Mammary epithelial cell (primary cell): ENCODE measurements at regions not wholly inside any gene's neighbourhood (a gene's known extent, or its start where the extent isn't known, plus 50 kb on each side); places are given as distances from the start of the nearest gene placed in this dataset.

ENCODE experiments used
- EZH2 ChIP-seq: IDR thresholded peaks from 2 replicates; pipeline ENCODE4 v1.6.1; 2012; ENCODE audit warnings: low read length, inconsistent platforms, borderline replicate concordance
- TF ChIP-seq, protein P1 (sequence below), 2 donors: IDR thresholded peaks in 1 of 2; conservative IDR thresholded peaks in 1 of 2; 2 replicates each; pipeline ENCODE4 v1.5.1; 2011 to 2012; ENCODE audit warnings: inconsistent platforms in 2 of 2, low read length in 2 of 2, mild to moderate bottlenecking in 2 of 2, control low read depth in 1 of 2, low read depth in 1 of 2; ENCODE audit not compliant: insufficient read depth in 1 of 2; ENCODE audit errors: extremely low read depth in 1 of 2

DNA sequence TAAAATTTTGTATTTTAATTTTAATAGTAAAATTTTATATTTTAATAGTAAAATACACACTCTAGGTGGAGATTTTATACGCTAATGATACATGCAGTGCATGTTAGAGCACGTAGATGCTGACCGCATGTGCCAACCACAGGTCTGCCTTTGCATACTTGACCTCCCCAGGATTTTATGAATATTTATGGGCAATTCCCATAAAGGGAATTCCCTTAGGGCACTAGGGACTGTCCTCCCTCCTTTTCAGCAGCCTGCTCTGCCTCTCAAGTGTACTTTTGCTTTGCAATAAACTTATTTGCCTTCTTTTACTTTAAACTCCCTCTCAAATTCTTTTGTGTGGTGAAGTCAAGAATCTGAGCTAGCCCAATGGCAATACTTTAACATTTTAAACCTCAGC lies 217.7 kb upstream of the CDH8 start:
- TF ChIP-seq, protein P1, sequence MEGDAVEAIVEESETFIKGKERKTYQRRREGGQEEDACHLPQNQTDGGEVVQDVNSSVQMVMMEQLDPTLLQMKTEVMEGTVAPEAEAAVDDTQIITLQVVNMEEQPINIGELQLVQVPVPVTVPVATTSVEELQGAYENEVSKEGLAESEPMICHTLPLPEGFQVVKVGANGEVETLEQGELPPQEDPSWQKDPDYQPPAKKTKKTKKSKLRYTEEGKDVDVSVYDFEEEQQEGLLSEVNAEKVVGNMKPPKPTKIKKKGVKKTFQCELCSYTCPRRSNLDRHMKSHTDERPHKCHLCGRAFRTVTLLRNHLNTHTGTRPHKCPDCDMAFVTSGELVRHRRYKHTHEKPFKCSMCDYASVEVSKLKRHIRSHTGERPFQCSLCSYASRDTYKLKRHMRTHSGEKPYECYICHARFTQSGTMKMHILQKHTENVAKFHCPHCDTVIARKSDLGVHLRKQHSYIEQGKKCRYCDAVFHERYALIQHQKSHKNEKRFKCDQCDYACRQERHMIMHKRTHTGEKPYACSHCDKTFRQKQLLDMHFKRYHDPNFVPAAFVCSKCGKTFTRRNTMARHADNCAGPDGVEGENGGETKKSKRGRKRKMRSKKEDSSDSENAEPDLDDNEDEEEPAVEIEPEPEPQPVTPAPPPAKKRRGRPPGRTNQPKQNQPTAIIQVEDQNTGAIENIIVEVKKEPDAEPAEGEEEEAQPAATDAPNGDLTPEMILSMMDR (conservative IDR thresholded peaks at IDR 0.05 in 1 of 2, IDR thresholded peaks at IDR 0.05 in 1 of 2; ENCODE audit: extremely low read depth in 1 of 2, insufficient read depth in 1 of 2, low read depth in 1 of 2, low read length in 2 of 2): no peak
- no peak for TF ChIP-seq EZH2
